Liver (tissue), 8 donors: ENCODE measurements at regions not wholly inside any gene's neighbourhood (a gene's known extent, or its start where the extent isn't known, plus 50 kb on each side); places are given as distances from the start of the nearest gene placed in this dataset.

Source experiments
- DNase-seq: peaks from one replicate; pipeline ENCODE4 v3.0.0-alpha.2; 2017; ENCODE audit warnings: low spot score
- H3K27ac ChIP-seq, 2 donors: one replicate each; pipeline ENCODE4 v1.7.0; 2013; ENCODE audit warnings: inconsistent platforms in 2 of 2, low read length in 2 of 2, control low read depth in 1 of 2, low read depth in 1 of 2, mild to moderate bottlenecking in 1 of 2
- H3K27me3 ChIP-seq, 4 donors: one replicate each; pipeline versions ENCODE4 v1.6.1 to v1.7.0; 2013; ENCODE audit warnings: low read length in 3 of 4, inconsistent platforms in 1 of 4, mild to moderate bottlenecking in 1 of 4, moderate library complexity in 1 of 4; ENCODE audit not compliant: control insufficient read depth in 4 of 4, insufficient read depth in 4 of 4
- H3K36me3 ChIP-seq, 4 donors: one replicate each; pipeline versions ENCODE4 v1.6.1 to v1.7.0; 2013; ENCODE audit warnings: low read length in 3 of 4, mild to moderate bottlenecking in 3 of 4, low read depth in 1 of 4, moderate library complexity in 1 of 4; ENCODE audit not compliant: control insufficient read depth in 4 of 4, insufficient read depth in 3 of 4
- H3K4me1 ChIP-seq, 4 donors: one replicate each; pipeline versions ENCODE4 v1.6.1 to v1.7.0; 2013; ENCODE audit warnings: low read length in 3 of 4, mild to moderate bottlenecking in 3 of 4, moderate library complexity in 1 of 4; ENCODE audit not compliant: control insufficient read depth in 4 of 4, insufficient read depth in 4 of 4
- H3K4me3 ChIP-seq, 3 donors: one replicate each; pipeline versions ENCODE4 v1.6.1 to v1.7.0; 2013; ENCODE audit warnings: low read length in 3 of 3, control low read depth in 1 of 3, low read depth in 1 of 3, mild to moderate bottlenecking in 1 of 3
- H3K9ac ChIP-seq, 2 donors: one replicate each; pipeline ENCODE4 v1.7.0; 2013; ENCODE audit warnings: low read length in 2 of 2, mild to moderate bottlenecking in 2 of 2, moderate library complexity in 2 of 2, control low read depth in 1 of 2, low read depth in 1 of 2
- H3K9me3 ChIP-seq, 4 donors: one replicate each; pipeline versions ENCODE4 v1.6.1 to v1.7.0; 2013; ENCODE audit warnings: low read length in 3 of 4; ENCODE audit not compliant: control insufficient read depth in 4 of 4
- CTCF ChIP-seq: fragments of 150-350 bp; IDR thresholded peaks from 2 replicates; pipeline ENCODE4 v1.5.1; 2017; ENCODE audit warnings: improper control_type of control experiment, low read depth, low read length; ENCODE audit not compliant: missing input control
- EGR1 ChIP-seq, 2 donors: IDR thresholded peaks; 2 replicates each; pipeline ENCODE4 v1.6.1; 2016 to 2018; ENCODE audit warnings: antibody characterized with exemption in 2 of 2, low read depth in 2 of 2
- FOXA1 ChIP-seq: IDR thresholded peaks from 2 replicates; pipeline ENCODE4 v1.6.1; 2016; ENCODE audit warnings: antibody characterized with exemption
- FOXA2 ChIP-seq: IDR thresholded peaks from 2 replicates; pipeline ENCODE4 v1.6.1; 2016; ENCODE audit warnings: antibody characterized with exemption
- GABPA ChIP-seq, 2 donors: IDR thresholded peaks in 1 of 2; conservative IDR thresholded peaks in 1 of 2; 2 replicates each; pipeline ENCODE4 v1.6.1; 2016; ENCODE audit warnings: antibody characterized with exemption in 2 of 2, mild to moderate bottlenecking in 1 of 2, moderate library complexity in 1 of 2
- JUND ChIP-seq, 2 donors: IDR thresholded peaks; 2 replicates each; pipeline ENCODE4 v1.6.1; 2016; ENCODE audit warnings: antibody characterized with exemption in 2 of 2
- MAX ChIP-seq: IDR thresholded peaks from 2 replicates; pipeline ENCODE4 v1.6.1; 2016; ENCODE audit warnings: antibody characterized with exemption
- NR2F2 ChIP-seq: IDR thresholded peaks from 2 replicates; pipeline ENCODE4 v1.6.1; 2016; ENCODE audit warnings: antibody characterized with exemption
- RAD21 ChIP-seq, 2 donors: IDR thresholded peaks; 2 replicates each; pipeline ENCODE4 v1.6.1; 2016; ENCODE audit warnings: antibody characterized with exemption in 2 of 2, mild to moderate bottlenecking in 2 of 2
- REST ChIP-seq: IDR thresholded peaks from 2 replicates; pipeline ENCODE4 v1.6.1; 2016; ENCODE audit warnings: antibody characterized with exemption, mild to moderate bottlenecking
- RXRA ChIP-seq, 2 donors: IDR thresholded peaks; 2 replicates each; pipeline ENCODE4 v1.6.1; 2017 to 2018; ENCODE audit warnings: antibody characterized with exemption in 2 of 2, mild to moderate bottlenecking in 1 of 2
- SP1 ChIP-seq: IDR thresholded peaks from 2 replicates; pipeline ENCODE4 v1.6.1; 2018; ENCODE audit warnings: antibody characterized with exemption, mild to moderate bottlenecking
- YY1 ChIP-seq: IDR thresholded peaks from 2 replicates; pipeline ENCODE4 v1.6.1; 2016; ENCODE audit warnings: antibody characterized with exemption, mild to moderate bottlenecking
- WGBS: extraction: QIAGEN DNeasy Blood & Tissue Kit; methylation state at CpG from one replicate; pipeline ENCODE4 v1.1.7; 2013; 5-methylcytosine and 5-hydroxymethylcytosine counted together
- TF ChIP-seq, protein P1 (sequence below): IDR thresholded peaks from 2 replicates; pipeline ENCODE4 v1.6.1; 2016; ENCODE audit warnings: antibody characterized with exemption
- TF ChIP-seq, protein P2 (sequence below): IDR thresholded peaks from 2 replicates; pipeline ENCODE4 v1.6.1; 2016; ENCODE audit warnings: antibody characterized with exemption
- donor health status: healthy.
- donor health status: healthy.
- donor health status: healthy.
- donor health status: healthy.
- donor health status: healthy.

DNA sequence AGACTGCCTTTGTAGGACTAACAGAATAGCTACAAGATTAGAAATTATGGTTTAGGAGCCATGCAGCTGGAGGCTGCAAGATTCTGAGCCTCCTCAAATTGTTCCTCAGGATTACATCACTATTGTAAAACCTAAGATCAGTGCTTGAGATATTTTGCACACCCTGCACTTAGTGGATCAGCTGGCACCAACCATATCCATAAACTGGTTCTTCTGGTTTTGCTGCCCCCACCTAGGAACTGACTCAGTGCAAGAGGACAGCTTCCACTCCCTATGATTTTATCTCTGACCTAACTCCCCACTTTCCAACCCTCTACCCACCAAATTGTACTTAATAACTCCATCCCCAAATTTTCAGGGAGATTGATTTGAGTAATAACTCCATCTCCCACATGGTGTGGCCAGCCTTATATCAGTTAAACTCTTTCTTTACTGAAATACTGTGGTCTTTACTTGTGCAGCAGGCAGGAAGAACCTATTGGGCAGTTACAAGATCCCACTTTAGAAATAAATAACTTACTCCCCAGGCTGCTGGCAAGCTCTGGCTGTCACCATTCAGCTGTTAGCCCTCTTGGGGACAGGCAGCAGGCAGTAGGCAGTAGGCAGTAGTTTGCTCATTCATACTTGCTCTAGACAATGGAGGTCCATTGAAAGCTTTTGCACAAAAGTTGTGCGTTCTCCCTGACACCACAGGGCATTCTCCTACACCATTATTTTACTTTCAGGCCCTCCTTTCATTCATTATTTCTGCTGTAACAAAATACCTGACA lies 119.0 kb downstream of the SLC17A6 start:
- H3K4me1 ChIP-seq = no peaks in the 10 kb centered on the region
- TF ChIP-seq, protein P1, sequence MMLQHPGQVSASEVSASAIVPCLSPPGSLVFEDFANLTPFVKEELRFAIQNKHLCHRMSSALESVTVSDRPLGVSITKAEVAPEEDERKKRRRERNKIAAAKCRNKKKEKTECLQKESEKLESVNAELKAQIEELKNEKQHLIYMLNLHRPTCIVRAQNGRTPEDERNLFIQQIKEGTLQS = no peak
- TF ChIP-seq FOXA1 (no peak), RXRA (IDR thresholded peaks at IDR 0.05) (no peak), NR2F2 (no peak), GABPA (IDR thresholded peaks at IDR 0.05 in 1 of 2, conservative IDR thresholded peaks at IDR 0.05 in 1 of 2) (no peak), CTCF (no peak), JUND (IDR thresholded peaks at IDR 0.05) (no peak)
- TF ChIP-seq, protein P2, sequence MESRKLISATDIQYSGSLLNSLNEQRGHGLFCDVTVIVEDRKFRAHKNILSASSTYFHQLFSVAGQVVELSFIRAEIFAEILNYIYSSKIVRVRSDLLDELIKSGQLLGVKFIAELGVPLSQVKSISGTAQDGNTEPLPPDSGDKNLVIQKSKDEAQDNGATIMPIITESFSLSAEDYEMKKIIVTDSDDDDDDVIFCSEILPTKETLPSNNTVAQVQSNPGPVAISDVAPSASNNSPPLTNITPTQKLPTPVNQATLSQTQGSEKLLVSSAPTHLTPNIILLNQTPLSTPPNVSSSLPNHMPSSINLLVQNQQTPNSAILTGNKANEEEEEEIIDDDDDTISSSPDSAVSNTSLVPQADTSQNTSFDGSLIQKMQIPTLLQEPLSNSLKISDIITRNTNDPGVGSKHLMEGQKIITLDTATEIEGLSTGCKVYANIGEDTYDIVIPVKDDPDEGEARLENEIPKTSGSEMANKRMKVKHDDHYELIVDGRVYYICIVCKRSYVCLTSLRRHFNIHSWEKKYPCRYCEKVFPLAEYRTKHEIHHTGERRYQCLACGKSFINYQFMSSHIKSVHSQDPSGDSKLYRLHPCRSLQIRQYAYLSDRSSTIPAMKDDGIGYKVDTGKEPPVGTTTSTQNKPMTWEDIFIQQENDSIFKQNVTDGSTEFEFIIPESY = no peak
- no peak overlapping the region for H3K9ac ChIP-seq
- no peaks in the 10 kb centered on the region for H3K9me3 ChIP-seq
- H3K27me3 ChIP-seq = no peaks in the 10 kb centered on the region
- DNase-seq = no peak
- no peak overlapping the region for H3K4me3 ChIP-seq
- no peak overlapping the region for H3K27ac ChIP-seq
- WGBS = 78% methylated on average over 1 of the region's 1 CpG
- no peaks in the 10 kb centered on the region for H3K36me3 ChIP-seq

DNA sequence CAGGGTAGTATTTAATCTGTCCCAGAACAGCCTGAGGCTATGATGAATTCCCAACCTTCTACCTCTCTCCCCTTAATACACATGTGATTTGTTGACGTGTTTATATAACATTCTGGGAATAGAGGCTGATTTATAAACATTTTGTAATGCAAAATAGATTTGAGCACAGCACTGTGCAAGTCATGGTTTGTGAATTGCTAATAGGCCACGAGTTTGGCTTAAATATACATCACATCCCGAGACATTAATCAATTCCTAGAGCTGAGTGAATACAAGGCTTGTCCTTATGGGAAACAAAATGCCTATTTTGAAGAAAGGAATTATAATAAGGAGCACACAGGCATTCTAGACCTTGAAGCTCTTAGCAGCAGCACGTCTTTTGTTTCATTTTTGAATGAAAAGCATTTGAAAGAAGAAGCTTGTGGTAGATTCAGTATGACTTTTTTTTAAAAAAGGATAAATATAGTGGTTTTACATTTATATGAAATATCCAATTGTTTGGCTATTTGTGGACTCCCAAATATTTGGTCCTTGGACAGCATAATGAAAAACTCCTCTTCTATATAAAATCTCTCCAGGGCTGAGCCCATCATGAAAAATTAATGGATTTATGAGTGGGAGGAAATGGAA lies 116.4 kb downstream of the SLC17A6 start:
- Histone ChIP-seq H3K9me3 (no peaks in the 10 kb centered on the region), H3K27me3 (no peaks in the 10 kb centered on the region), H3K4me1 (no peaks in the 10 kb centered on the region), H3K27ac (no peak overlapping the region), H3K9ac (no peak overlapping the region), H3K36me3 (no peaks in the 10 kb centered on the region), H3K4me3 (no peak overlapping the region)
- DNase-seq = no peak
- TF ChIP-seq EGR1 (IDR thresholded peaks at IDR 0.05; ENCODE audit: low read depth in 2 of 2) (no peak), FOXA2 (no peak), FOXA1 (no peak), GABPA (IDR thresholded peaks at IDR 0.05 in 1 of 2, conservative IDR thresholded peaks at IDR 0.05 in 1 of 2) (no peak), MAX (no peak), SP1 (no peak), NR2F2 (no peak), REST (no peak), RAD21 (IDR thresholded peaks at IDR 0.05) (no peak), YY1 (no peak), CTCF (no peak), JUND (IDR thresholded peaks at IDR 0.05) (no peak)
- WGBS = 61% methylated on average over 4 of the region's 4 CpGs
